ENCODE measurements at regions not wholly inside any gene's neighbourhood (a gene's known extent, or its start where the extent isn't known, plus 50 kb on each side); places are given as distances from the start of the nearest gene placed in this dataset.

DNA sequence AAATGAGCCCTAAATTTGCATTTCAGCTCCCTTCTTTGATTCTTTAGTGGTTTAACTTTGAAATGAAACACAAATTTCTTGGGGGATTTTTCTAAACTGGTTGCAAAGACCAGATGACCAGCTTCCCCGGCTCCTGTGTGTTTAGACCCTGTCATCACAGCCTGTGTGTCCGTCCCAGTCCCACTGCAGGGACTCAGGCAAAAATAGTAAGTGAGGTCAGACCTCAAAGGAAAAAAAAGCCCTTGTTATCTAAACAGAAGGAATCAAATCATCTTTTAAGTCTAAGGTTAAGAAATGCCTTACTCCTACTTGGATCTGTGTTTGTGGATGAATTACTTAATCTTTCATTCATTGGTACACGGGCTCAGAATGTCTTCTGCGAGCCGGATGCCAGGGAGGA, 423.7 kb downstream of the LPIN1 start:
- DNase-seq = no peak
- intact Hi-C loops (cut with DNase I) = no loop called here
- H3K27ac ChIP-seq = peak overlapping the region in 2 of 3 donors; percentile 10 to 62
- H3K36me3 ChIP-seq = no peaks in the 10 kb centered on the region
- WGBS (ENCODE audit: insufficient coverage, low coverage, low lambda C conversion rate, missing lambda C conversion rate) = 48% methylated on average over 5 of the region's 5 CpGs
- H3K27me3 ChIP-seq = no peaks in the 10 kb centered on the region
- no peak for TF ChIP-seq POLR2A (IDR thresholded peaks at IDR 0.05)
- TF ChIP-seq, protein P1, sequence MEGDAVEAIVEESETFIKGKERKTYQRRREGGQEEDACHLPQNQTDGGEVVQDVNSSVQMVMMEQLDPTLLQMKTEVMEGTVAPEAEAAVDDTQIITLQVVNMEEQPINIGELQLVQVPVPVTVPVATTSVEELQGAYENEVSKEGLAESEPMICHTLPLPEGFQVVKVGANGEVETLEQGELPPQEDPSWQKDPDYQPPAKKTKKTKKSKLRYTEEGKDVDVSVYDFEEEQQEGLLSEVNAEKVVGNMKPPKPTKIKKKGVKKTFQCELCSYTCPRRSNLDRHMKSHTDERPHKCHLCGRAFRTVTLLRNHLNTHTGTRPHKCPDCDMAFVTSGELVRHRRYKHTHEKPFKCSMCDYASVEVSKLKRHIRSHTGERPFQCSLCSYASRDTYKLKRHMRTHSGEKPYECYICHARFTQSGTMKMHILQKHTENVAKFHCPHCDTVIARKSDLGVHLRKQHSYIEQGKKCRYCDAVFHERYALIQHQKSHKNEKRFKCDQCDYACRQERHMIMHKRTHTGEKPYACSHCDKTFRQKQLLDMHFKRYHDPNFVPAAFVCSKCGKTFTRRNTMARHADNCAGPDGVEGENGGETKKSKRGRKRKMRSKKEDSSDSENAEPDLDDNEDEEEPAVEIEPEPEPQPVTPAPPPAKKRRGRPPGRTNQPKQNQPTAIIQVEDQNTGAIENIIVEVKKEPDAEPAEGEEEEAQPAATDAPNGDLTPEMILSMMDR (IDR thresholded peaks at IDR 0.05) = no peak
- H3K9me3 ChIP-seq = no peaks in the 10 kb centered on the region
- H3K4me1 ChIP-seq = no peaks in the 10 kb centered on the region
- H3K4me3 ChIP-seq = no peak overlapping the region
- ATAC-seq = no peak

DNA sequence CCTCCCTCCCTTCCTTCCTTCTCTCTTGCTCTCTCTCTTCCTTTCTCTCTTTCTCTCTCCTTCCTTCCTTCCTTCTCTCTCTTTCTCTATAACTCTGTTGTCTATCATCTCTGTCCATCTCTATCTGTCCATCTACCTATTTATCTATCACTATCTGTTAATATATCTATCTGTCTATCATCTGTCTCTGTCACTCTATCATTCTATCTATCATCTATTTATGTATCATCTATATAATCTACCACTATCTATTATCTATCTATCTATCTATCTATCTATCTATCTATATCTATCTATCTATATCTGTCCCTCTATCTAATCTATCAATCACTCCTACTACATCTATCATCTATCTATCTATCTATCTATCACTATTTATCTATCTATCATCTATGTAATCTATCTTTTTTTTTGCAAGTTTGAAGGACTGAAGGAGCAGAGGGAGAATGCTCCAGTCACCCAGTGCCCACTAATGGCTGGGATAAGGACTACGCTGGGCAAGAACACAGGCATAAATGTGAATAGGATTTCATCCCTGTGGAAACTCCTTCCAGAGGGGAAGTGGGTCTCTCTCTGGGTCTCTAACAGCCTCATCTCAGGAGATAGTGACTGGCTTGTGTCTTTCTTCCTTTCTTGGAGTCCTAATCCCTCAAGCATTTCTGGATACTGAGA, 427.0 kb downstream of the LPIN1 start:
- Histone ChIP-seq H3K27ac (no peak overlapping the region), H3K36me3 (no peaks in the 10 kb centered on the region), H3K4me1 (peaks cover 0 to 4% (median 0%) of the 10 kb centered on the region in 4 donors), H3K27me3 (no peaks in the 10 kb centered on the region), H3K9me3 (no peaks in the 10 kb centered on the region), H3K4me3 (no peak overlapping the region)
- TF ChIP-seq, protein P1 (IDR thresholded peaks at IDR 0.05) = peak; percentile 14 to 24 (median 18)
- no peak for TF ChIP-seq POLR2A (IDR thresholded peaks at IDR 0.05)
- intact Hi-C loops (cut with DNase I) = no loop called here
- ATAC-seq = no peak
- 80% methylated on average over 1 of the region's 1 CpG for WGBS (ENCODE audit: insufficient coverage, low coverage, low lambda C conversion rate, missing lambda C conversion rate)
- DNase-seq = no peak

DNA sequence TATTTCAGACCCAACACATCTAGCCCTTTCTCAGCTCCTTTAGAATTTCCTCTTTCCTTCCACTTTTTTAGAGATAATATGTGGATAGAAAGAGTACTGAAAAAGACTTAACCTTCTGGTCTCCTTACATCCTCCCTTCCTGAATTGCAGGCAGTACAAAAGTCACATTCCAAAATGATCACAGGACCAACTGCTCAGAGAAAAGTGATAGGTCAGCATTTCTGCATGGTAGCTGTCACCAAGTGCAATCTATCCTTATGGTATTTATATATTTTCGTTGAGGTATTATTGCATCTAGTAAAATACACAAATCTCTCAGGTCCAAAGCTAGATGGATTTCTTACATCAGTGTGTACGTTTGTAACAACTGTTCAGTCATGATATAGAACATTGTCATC, 427.5 kb downstream of the LPIN1 start:
- peaks cover 0 to 4% (median 0%) of the 10 kb centered on the region in 4 donors for H3K4me1 ChIP-seq
- no peak overlapping the region for H3K4me3 ChIP-seq
- DNase-seq (no peak), ATAC-seq (no peak)
- no peak overlapping the region for H3K27ac ChIP-seq
- intact Hi-C loops (cut with DNase I) = no loop called here
- no peak for TF ChIP-seq POLR2A (IDR thresholded peaks at IDR 0.05)
- WGBS (ENCODE audit: insufficient coverage, low coverage, low lambda C conversion rate, missing lambda C conversion rate) = 54% methylated on average over 2 of the region's 2 CpGs
- no peaks in the 10 kb centered on the region for H3K9me3 ChIP-seq
- no peaks in the 10 kb centered on the region for H3K36me3 ChIP-seq
- H3K27me3 ChIP-seq = no peaks in the 10 kb centered on the region

DNA sequence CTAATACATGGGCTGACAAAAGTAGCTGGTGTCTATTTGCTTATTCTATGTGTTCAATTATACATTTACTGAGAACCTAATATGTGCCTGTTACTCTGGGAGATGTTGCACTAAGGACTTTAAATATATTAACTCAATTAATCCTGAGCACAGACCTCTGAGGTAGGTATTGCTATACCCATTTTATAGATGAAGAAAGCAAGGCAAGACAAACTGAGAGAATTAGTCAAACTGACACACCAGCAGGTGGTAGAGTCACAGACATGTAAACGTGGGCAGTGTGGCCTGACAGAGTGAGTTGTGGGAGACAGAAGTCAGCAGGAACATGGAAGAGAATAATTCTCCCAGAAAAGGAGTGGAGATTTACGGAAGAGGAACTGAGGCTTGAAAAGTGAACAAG, 428.9 kb downstream of the LPIN1 start:
- WGBS (ENCODE audit: insufficient coverage, low coverage, low lambda C conversion rate, missing lambda C conversion rate) = 67% methylated on average over 2 of the region's 2 CpGs
- Histone ChIP-seq H3K27me3 (no peaks in the 10 kb centered on the region), H3K4me1 (peaks cover 0 to 4% (median 0%) of the 10 kb centered on the region in 4 donors), H3K9me3 (no peaks in the 10 kb centered on the region), H3K27ac (no peak overlapping the region), H3K36me3 (no peaks in the 10 kb centered on the region), H3K4me3 (no peak overlapping the region)
- ATAC-seq (no peak), DNase-seq (no peak)
- TF ChIP-seq, protein P1 (IDR thresholded peaks at IDR 0.05) = no peak
- no peak for TF ChIP-seq POLR2A (IDR thresholded peaks at IDR 0.05)
- intact Hi-C loops (cut with DNase I) = no loop called here

DNA sequence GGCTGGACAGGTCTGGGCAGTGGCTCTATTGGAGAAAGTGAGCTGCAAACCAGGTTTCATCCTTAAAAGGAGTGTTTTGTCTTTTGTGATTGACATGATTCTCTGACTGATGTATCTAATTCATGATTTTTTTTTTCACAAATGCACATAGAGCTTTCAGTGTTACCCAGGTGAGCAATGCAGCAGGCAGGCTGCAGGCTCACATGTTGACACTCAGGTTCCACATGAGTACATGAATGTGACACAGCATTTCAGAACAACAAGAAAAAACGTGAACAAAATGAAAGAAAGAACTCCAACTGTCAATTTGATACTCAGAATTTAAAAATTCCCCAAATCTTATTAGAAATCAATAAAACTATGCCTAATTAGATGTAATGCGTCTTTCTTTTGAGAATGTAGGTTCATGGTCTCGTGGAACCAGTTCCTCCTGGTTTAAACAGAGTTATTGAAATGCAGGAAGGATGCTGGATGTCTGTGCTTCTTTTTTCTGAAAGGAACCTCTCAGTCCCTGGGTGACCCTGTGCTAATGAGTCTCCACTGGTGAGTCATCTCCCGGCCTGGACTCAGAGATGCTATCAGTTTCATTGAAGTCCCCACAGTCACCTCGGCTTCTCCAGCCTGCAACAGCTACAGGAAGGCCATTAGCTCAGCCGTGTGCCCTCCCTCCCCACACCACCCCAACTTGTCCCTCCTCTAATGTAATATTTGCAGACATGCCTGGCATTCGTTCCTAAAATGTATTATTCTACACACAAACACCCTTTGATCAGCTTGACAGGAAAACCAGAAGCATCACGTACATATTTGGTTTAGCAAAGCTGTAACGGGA, 430.4 kb downstream of the LPIN1 start:
- H3K27me3 ChIP-seq = no peaks in the 10 kb centered on the region
- no peak overlapping the region for H3K4me3 ChIP-seq
- ATAC-seq (peak; percentile 60 to 90 (median 76)), DNase-seq (peak in 1 of 3 donors; percentile 46)
- H3K9me3 ChIP-seq = no peaks in the 10 kb centered on the region
- no peaks in the 10 kb centered on the region for H3K36me3 ChIP-seq
- WGBS (ENCODE audit: insufficient coverage, low coverage, low lambda C conversion rate, missing lambda C conversion rate) = 29% methylated on average over 9 of the region's 9 CpGs
- intact Hi-C loops (cut with DNase I) = no loop called here
- no peak for TF ChIP-seq POLR2A (IDR thresholded peaks at IDR 0.05)
- TF ChIP-seq, protein P1 (IDR thresholded peaks at IDR 0.05) = no peak
- H3K27ac ChIP-seq = no peak overlapping the region
- peaks cover 0 to 4% (median 0%) of the 10 kb centered on the region in 4 donors for H3K4me1 ChIP-seq

All from right lobe of liver (tissue), 6 donors.